ENCODE measurements at regions not wholly inside any gene's neighbourhood (a gene's known extent, or its start where the extent isn't known, plus 50 kb on each side); places are given as distances from the start of the nearest gene placed in this dataset.

- no peak for TF ChIP-seq CTCF (IDR thresholded peaks at IDR 0.05)
- TF ChIP-seq POLR2A (IDR thresholded peaks at IDR 0.05) = no peak
- no peak for TF ChIP-seq EP300 (IDR thresholded peaks at IDR 0.05)
- WGBS, 3 donors = 87 to 92% (median 91%) methylated on average over 5 of the region's 5 CpGs
- no peak for DNase-seq
- no peaks in the 10 kb centered on the region for H3K36me3 ChIP-seq
- H3K4me1 ChIP-seq (ENCODE audit: insufficient read depth) = no peaks in the 10 kb centered on the region
- intact Hi-C loops (cut with DNase I) = no loop called here
- H3K27ac ChIP-seq = no peak overlapping the region
- H3K9me3 ChIP-seq = no peaks in the 10 kb centered on the region
- H3K27me3 ChIP-seq = no peaks in the 10 kb centered on the region
- no peak overlapping the region for H3K4me3 ChIP-seq
These were observed 607.9 kb upstream of the MKI67 start for GRCh38 chr10:128734161-128734560.

GRCh38 chr10:128734734-128735133 lies 608.5 kb upstream of the MKI67 start:
- 85 to 92% (median 89%) methylated on average over 9 of the region's 9 CpGs for WGBS, 3 donors
- H3K4me3 ChIP-seq = no peak overlapping the region
- intact Hi-C loops (cut with DNase I) = no loop called here
- no peaks in the 10 kb centered on the region for H3K4me1 ChIP-seq (ENCODE audit: insufficient read depth)
- no peak for TF ChIP-seq CTCF (IDR thresholded peaks at IDR 0.05)
- DNase-seq = no peak
- H3K27me3 ChIP-seq = no peaks in the 10 kb centered on the region
- no peaks in the 10 kb centered on the region for H3K9me3 ChIP-seq
- no peak overlapping the region for H3K27ac ChIP-seq
- no peaks in the 10 kb centered on the region for H3K36me3 ChIP-seq

GRCh38 chr10:128735996-128736395 lies 609.8 kb upstream of the MKI67 start:
- Histone ChIP-seq H3K27ac (no peak overlapping the region), H3K4me3 (no peak overlapping the region), H3K27me3 (no peaks in the 10 kb centered on the region), H3K36me3 (no peaks in the 10 kb centered on the region), H3K4me1 (ENCODE audit: insufficient read depth) (no peaks in the 10 kb centered on the region), H3K9me3 (no peaks in the 10 kb centered on the region)
- TF ChIP-seq CTCF (IDR thresholded peaks at IDR 0.05) (no peak), EP300 (IDR thresholded peaks at IDR 0.05) (no peak), POLR2A (IDR thresholded peaks at IDR 0.05) (no peak)
- DNase-seq = no peak
- intact Hi-C loops (cut with DNase I) = no loop called here
- 80 to 84% (median 84%) methylated on average over 8 of the region's 8 CpGs for WGBS, 3 donors

- WGBS, 3 donors = 11 to 29% (median 15%) methylated on average over 11 of the region's 11 CpGs
- no peaks in the 10 kb centered on the region for H3K4me1 ChIP-seq (ENCODE audit: insufficient read depth)
- no peak for TF ChIP-seq EP300 (IDR thresholded peaks at IDR 0.05)
- TF ChIP-seq POLR2A (IDR thresholded peaks at IDR 0.05) = no peak
- TF ChIP-seq CTCF (IDR thresholded peaks at IDR 0.05) = no peak
These were observed 612.2 kb upstream of the MKI67 start for GRCh38 chr10:128738386-128738915.

More at GRCh38 chr10:128738386-128738915, 612.2 kb upstream of the MKI67 start:
- no peak for DNase-seq
- no peaks in the 10 kb centered on the region for H3K9me3 ChIP-seq
- no peaks in the 10 kb centered on the region for H3K36me3 ChIP-seq
- H3K27me3 ChIP-seq = no peaks in the 10 kb centered on the region
- H3K27ac ChIP-seq = no peak overlapping the region
- H3K4me3 ChIP-seq = no peak overlapping the region
- intact Hi-C loops (cut with DNase I) = no loop called here

Data from ovary (tissue), 7 donors.